Keratinocyte (primary cell): ENCODE measurements at regions not wholly inside any gene's neighbourhood (a gene's known extent, or its start where the extent isn't known, plus 50 kb on each side); places are given as distances from the start of the nearest gene placed in this dataset.

Experiments
- DNase-seq: peaks from one replicate; pipeline ENCODE4 v3.0.0-alpha.2; 2011; ENCODE audit warnings: low read depth, missing footprints, low spot score
- FAIRE-seq: peaks from 2 replicates; lab custom pipeline; 2011; peaks lifted over from hg19 to GRCh38; lab: Jason Lieb, UNC
- H2AFZ ChIP-seq: 2 replicates; pipeline ENCODE4 v1.6.0; 2012; ENCODE audit warnings: low read length, control low read depth, inconsistent platforms; ENCODE audit not compliant: control insufficient read depth
- H3K27ac ChIP-seq: 2 replicates; pipeline ENCODE4 v1.5.1; 2011; ENCODE audit warnings: low read length; ENCODE audit not compliant: control insufficient read depth, insufficient read depth
- H3K27me3 ChIP-seq: 3 replicates; pipeline ENCODE4 v1.6.0; 2011; ENCODE audit warnings: low read length; ENCODE audit not compliant: control insufficient read depth, insufficient read depth; ENCODE audit errors: extremely low read depth
- H3K36me3 ChIP-seq, 2 experiments: 2 replicates in 1 of 2; 3 replicates in 1 of 2; pipeline ENCODE4 v1.5.1; 2011; ENCODE audit warnings: low read length in 2 of 2, mild to moderate bottlenecking in 1 of 2; ENCODE audit not compliant: control insufficient read depth in 2 of 2, insufficient read depth in 2 of 2; ENCODE audit errors: extremely low read depth in 1 of 2
- H3K4me1 ChIP-seq: 3 replicates; pipeline ENCODE4 v1.5.1; 2011; ENCODE audit warnings: low read length; ENCODE audit not compliant: control insufficient read depth, insufficient read depth; ENCODE audit errors: extremely low read depth
- H3K4me2 ChIP-seq: 3 replicates; pipeline ENCODE4 v1.6.0; 2011; ENCODE audit warnings: low read depth, low read length; ENCODE audit not compliant: control insufficient read depth, insufficient read depth; ENCODE audit errors: extremely low read depth
- H3K4me3 ChIP-seq, 3 experiments: fragments of 200-600 bp in 1 of 3; sonication (generic) in 1 of 3; 2 replicates in 2 of 3; 3 replicates in 1 of 3; pipeline ENCODE4 v1.5.1; 2011 to 2016; ENCODE audit warnings: low read length in 3 of 3, mild to moderate bottlenecking in 3 of 3, control low read depth in 2 of 3, inconsistent platforms in 1 of 3, low read depth in 1 of 3, mixed read lengths in 1 of 3, mixed run types in 1 of 3, moderate library complexity in 1 of 3; ENCODE audit not compliant: control insufficient read depth in 2 of 3, insufficient read depth in 2 of 3; ENCODE audit errors: extremely low read depth in 1 of 3
- H3K79me2 ChIP-seq: 2 replicates; pipeline ENCODE4 v1.6.0; 2012; ENCODE audit warnings: low read length; ENCODE audit not compliant: control insufficient read depth, insufficient read depth
- H3K9ac ChIP-seq: 3 replicates; pipeline ENCODE4 v1.6.0; 2011; ENCODE audit warnings: low read length; ENCODE audit not compliant: control insufficient read depth, insufficient read depth; ENCODE audit errors: extremely low read depth
- H3K9me1 ChIP-seq: 3 replicates; pipeline ENCODE4 v1.6.0; 2011; ENCODE audit warnings: low read length; ENCODE audit not compliant: control insufficient read depth, insufficient read depth; ENCODE audit errors: extremely low read depth
- H3K9me3 ChIP-seq: 2 replicates; pipeline ENCODE4 v1.5.1; 2012; ENCODE audit warnings: low read depth, low read length; ENCODE audit not compliant: control insufficient read depth
- H4K20me1 ChIP-seq: 3 replicates; pipeline ENCODE4 v1.6.0; 2011; ENCODE audit warnings: low read length; ENCODE audit not compliant: control insufficient read depth, insufficient read depth; ENCODE audit errors: extremely low read depth
- EZH2 ChIP-seq: IDR thresholded peaks from one replicate; pipeline ENCODE4 v1.6.1; 2012; ENCODE audit warnings: inconsistent platforms, mild to moderate bottlenecking, low read length, moderate library complexity
- dilution Hi-C: fragments of 300-500 bp; cut with MboI; formaldehyde crosslinking; loops from one replicate; pipeline ENCODE4 v1.7.0; 2020; ENCODE audit warnings: low sequenced_read_pairs; ENCODE audit not compliant: extremely low pct_ligation_motif_present
- TF ChIP-seq, protein P1 (sequence below), 3 experiments: IDR thresholded peaks in 1 of 3; conservative IDR thresholded peaks in 1 of 3; optimal IDR thresholded peaks in 1 of 3; 2 replicates in 2 of 3; 3 replicates in 1 of 3; pipeline versions ENCODE3 to v1.5.1; 2011; ENCODE audit warnings: low read length in 3 of 3, mild to moderate bottlenecking in 3 of 3, moderate library complexity in 2 of 3, control low read depth in 1 of 3, inconsistent platforms in 1 of 3; ENCODE audit not compliant: insufficient read depth in 2 of 3; ENCODE audit errors: extremely low read depth in 1 of 3

DNA sequence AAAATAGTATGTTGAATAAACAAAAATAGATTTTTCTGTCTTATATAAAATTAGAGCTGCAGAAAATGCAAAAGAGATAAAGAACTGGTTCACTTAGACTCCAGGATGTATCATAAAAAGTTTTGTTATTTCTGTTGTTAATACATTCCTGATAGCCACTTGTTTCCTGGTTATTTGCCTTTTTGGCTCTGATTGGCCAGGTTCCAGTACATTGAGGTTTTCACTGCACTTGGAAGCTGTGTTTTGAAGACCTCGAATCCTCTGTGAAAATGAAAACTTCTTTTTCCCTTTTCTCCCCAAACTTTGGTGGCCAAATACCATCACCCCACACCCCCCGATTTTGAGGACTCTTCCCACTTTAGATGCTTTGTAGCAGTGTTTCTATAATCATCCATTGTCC, 525.3 kb downstream of the MED13L start:
- dilution Hi-C loops, result no loop called here
- Histone ChIP-seq H3K79me2 (no peaks in the 10 kb centered on the region), H3K4me2 (no peak overlapping the region), H3K9me1 (no peaks in the 10 kb centered on the region), H3K36me3 (no peaks in the 10 kb centered on the region), H3K4me3 (no peak overlapping the region), H3K4me1 (no peaks in the 10 kb centered on the region), H3K27me3 (peaks cover 4% of the 10 kb centered on the region), H3K9me3 (no peaks in the 10 kb centered on the region), H3K9ac (no peak overlapping the region), H4K20me1 (no peaks in the 10 kb centered on the region), H3K27ac (no peak overlapping the region), H2AFZ (no peak overlapping the region)
- TF ChIP-seq, protein P1, sequence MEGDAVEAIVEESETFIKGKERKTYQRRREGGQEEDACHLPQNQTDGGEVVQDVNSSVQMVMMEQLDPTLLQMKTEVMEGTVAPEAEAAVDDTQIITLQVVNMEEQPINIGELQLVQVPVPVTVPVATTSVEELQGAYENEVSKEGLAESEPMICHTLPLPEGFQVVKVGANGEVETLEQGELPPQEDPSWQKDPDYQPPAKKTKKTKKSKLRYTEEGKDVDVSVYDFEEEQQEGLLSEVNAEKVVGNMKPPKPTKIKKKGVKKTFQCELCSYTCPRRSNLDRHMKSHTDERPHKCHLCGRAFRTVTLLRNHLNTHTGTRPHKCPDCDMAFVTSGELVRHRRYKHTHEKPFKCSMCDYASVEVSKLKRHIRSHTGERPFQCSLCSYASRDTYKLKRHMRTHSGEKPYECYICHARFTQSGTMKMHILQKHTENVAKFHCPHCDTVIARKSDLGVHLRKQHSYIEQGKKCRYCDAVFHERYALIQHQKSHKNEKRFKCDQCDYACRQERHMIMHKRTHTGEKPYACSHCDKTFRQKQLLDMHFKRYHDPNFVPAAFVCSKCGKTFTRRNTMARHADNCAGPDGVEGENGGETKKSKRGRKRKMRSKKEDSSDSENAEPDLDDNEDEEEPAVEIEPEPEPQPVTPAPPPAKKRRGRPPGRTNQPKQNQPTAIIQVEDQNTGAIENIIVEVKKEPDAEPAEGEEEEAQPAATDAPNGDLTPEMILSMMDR (optimal IDR thresholded peaks at IDR 0.05 in 1 of 3, IDR thresholded peaks at IDR 0.05 in 1 of 3, conservative IDR thresholded peaks at IDR 0.05 in 1 of 3; ENCODE audit: extremely low read depth in 1 of 3, insufficient read depth in 2 of 3, low read length in 3 of 3), result no peak
- DNase-seq, result no peak
- FAIRE-seq, result no peak

DNA sequence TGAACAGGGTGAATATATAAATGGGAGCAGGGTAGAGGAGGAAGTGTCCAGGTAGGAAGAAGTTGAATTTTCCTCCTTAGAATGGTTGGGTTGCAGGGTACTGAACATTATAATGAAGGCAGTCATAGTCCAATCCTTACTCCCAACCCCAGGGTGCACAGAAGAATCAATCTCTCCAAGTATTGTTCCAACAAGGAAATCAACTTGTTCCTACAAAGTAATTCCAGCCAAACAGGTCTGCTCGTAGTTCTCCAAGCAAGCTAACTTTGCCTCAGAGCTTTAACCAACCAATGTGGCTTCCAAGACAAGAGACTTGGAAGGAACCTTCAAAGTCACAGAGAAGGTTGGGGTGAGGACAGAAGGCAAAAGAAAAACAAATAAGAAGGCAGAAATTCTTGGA, 527.2 kb downstream of the MED13L start:
- no peak overlapping the region for H3K4me2 ChIP-seq
- no peaks in the 10 kb centered on the region for H3K27me3 ChIP-seq
- H3K27ac ChIP-seq, result no peak overlapping the region
- H3K4me1 ChIP-seq, result no peaks in the 10 kb centered on the region
- H3K9me1 ChIP-seq, result no peaks in the 10 kb centered on the region
- H3K9me3 ChIP-seq, result no peaks in the 10 kb centered on the region
- TF ChIP-seq, protein P1 (optimal IDR thresholded peaks at IDR 0.05 in 1 of 3, IDR thresholded peaks at IDR 0.05 in 1 of 3, conservative IDR thresholded peaks at IDR 0.05 in 1 of 3; ENCODE audit: extremely low read depth in 1 of 3, insufficient read depth in 2 of 3, low read length in 3 of 3), result no peak
- TF ChIP-seq EZH2, result no peak
- H4K20me1 ChIP-seq, result no peaks in the 10 kb centered on the region
- H3K9ac ChIP-seq, result no peak overlapping the region
- H2AFZ ChIP-seq, result no peak overlapping the region
- no peaks in the 10 kb centered on the region for H3K79me2 ChIP-seq
- no peak overlapping the region for H3K4me3 ChIP-seq
- FAIRE-seq (no peak), DNase-seq (no peak)
- dilution Hi-C loops, result no loop called here
- H3K36me3 ChIP-seq, result no peaks in the 10 kb centered on the region
